Endothelial cell (in vitro differentiated cells): ENCODE measurements at regions not wholly inside any gene's neighbourhood (a gene's known extent, or its start where the extent isn't known, plus 50 kb on each side); places are given as distances from the start of the nearest gene placed in this dataset.

Experiments
- DNase-seq: peaks from one replicate; pipeline ENCODE4 v3.0.0; 2021; ENCODE audit warnings: low spot score
- H3K27ac Mint-ChIP-seq: one replicate; pipeline ENCODE4 v1.8.0; 2021; ENCODE audit warnings: mixed read lengths, inconsistent platforms; ENCODE audit not compliant: unreplicated experiment
- H3K27me3 Mint-ChIP-seq: one replicate; pipeline ENCODE4 v1.8.0; 2021; ENCODE audit warnings: mild to moderate bottlenecking, moderate library complexity, mixed read lengths, inconsistent platforms; ENCODE audit not compliant: unreplicated experiment
- H3K36me3 Mint-ChIP-seq: one replicate; pipeline ENCODE4 v1.8.0; 2021; ENCODE audit warnings: mild to moderate bottlenecking, low read depth, mixed read lengths, inconsistent platforms; ENCODE audit not compliant: unreplicated experiment
- H3K4me1 Mint-ChIP-seq: one replicate; pipeline ENCODE4 v1.8.0; 2021; ENCODE audit warnings: mild to moderate bottlenecking, mixed read lengths, inconsistent platforms; ENCODE audit not compliant: unreplicated experiment
- H3K4me3 Mint-ChIP-seq: one replicate; pipeline ENCODE4 v1.8.0; 2021; ENCODE audit warnings: mild to moderate bottlenecking, mixed read lengths, inconsistent platforms; ENCODE audit not compliant: unreplicated experiment
- H3K9me3 Mint-ChIP-seq: one replicate; pipeline ENCODE4 v1.8.0; 2021; ENCODE audit warnings: mixed read lengths, inconsistent platforms; ENCODE audit not compliant: unreplicated experiment
- TF ChIP-seq, protein P1 (sequence below): fragments of 200-600 bp; sonication (generic); IDR thresholded peaks from one replicate; pipeline ENCODE4 v1.5.0; 2021; ENCODE audit warnings: antibody characterized with exemption; ENCODE audit not compliant: unreplicated experiment

DNA sequence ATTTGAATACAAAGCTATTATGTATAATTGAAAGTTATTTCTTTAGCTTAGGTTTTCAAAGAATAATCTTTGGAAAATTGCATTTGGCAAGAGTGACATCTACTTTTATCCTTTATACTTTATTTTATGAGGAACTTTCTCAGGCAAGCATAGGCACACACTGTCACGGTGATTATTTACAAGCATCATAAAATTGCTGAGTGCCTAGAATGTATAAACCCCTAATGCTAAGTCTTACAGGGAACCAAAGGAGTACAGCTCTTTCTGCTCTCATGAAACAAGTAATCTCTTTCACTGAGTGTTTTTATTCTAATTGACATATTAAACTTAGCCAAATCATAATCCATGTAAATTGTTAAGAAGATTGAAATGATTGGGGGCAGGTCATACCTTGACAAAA, 154.9 kb downstream of the FSCB start:
- TF ChIP-seq, protein P1, sequence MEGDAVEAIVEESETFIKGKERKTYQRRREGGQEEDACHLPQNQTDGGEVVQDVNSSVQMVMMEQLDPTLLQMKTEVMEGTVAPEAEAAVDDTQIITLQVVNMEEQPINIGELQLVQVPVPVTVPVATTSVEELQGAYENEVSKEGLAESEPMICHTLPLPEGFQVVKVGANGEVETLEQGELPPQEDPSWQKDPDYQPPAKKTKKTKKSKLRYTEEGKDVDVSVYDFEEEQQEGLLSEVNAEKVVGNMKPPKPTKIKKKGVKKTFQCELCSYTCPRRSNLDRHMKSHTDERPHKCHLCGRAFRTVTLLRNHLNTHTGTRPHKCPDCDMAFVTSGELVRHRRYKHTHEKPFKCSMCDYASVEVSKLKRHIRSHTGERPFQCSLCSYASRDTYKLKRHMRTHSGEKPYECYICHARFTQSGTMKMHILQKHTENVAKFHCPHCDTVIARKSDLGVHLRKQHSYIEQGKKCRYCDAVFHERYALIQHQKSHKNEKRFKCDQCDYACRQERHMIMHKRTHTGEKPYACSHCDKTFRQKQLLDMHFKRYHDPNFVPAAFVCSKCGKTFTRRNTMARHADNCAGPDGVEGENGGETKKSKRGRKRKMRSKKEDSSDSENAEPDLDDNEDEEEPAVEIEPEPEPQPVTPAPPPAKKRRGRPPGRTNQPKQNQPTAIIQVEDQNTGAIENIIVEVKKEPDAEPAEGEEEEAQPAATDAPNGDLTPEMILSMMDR: no peak
- H3K9me3 Mint-ChIP-seq: no peaks in the 10 kb centered on the region
- no peaks in the 10 kb centered on the region for H3K27me3 Mint-ChIP-seq
- H3K27ac Mint-ChIP-seq: no peak overlapping the region
- H3K4me3 Mint-ChIP-seq: no peak overlapping the region
- peaks cover 6% of the 10 kb centered on the region for H3K36me3 Mint-ChIP-seq
- DNase-seq: no peak
- H3K4me1 Mint-ChIP-seq: no peaks in the 10 kb centered on the region

DNA sequence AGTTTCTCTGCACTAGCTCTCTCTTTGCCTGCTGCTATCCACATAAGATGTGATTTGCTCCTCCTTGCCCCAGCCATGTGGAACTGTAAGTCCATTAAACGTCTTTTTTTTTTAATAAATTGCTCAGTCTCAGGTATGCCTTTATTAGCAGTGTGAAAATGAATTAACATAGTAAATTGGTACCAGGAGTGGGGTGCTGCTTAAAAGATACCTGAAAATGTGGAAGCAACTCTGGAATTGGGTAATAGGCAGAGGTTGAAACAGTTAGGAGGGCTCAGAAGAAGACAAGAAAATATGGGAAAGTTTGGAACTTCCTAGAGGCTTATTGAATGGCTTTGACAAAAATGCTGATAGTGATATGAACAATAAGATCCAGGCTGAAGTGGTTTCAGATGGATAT, 159.8 kb downstream of the FSCB start:
- H3K36me3 Mint-ChIP-seq: peaks cover 7% of the 10 kb centered on the region
- H3K9me3 Mint-ChIP-seq: no peaks in the 10 kb centered on the region
- H3K27me3 Mint-ChIP-seq: no peaks in the 10 kb centered on the region
- no peak overlapping the region for H3K27ac Mint-ChIP-seq
- no peak overlapping the region for H3K4me3 Mint-ChIP-seq
- TF ChIP-seq, protein P1: no peak
- DNase-seq: no peak
- H3K4me1 Mint-ChIP-seq: no peaks in the 10 kb centered on the region

DNA sequence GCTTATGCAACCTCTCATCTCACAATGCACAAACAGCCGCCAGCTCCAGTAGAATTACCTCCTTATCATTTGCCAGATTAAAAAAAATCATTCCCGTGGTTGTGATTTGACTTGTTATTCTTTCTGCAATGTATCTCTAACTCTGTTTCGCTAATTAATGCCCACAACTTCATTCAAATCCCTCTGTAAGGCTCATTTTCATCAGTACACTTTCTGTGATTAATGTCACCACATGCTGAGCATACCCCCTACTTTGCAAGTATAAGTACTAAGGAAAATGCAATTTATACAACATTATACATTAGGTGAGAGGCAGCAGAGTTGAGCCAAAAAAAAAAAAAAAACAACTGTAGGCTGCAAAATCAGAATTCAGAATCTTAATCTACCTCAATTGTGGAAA, 166.0 kb downstream of the FSCB start:
- H3K27me3 Mint-ChIP-seq: no peaks in the 10 kb centered on the region
- no peaks in the 10 kb centered on the region for H3K9me3 Mint-ChIP-seq
- no peak overlapping the region for H3K27ac Mint-ChIP-seq
- no peak overlapping the region for H3K4me3 Mint-ChIP-seq
- no peak for DNase-seq
- TF ChIP-seq, protein P1: no peak
- H3K36me3 Mint-ChIP-seq: no peaks in the 10 kb centered on the region
- H3K4me1 Mint-ChIP-seq: no peaks in the 10 kb centered on the region

DNA sequence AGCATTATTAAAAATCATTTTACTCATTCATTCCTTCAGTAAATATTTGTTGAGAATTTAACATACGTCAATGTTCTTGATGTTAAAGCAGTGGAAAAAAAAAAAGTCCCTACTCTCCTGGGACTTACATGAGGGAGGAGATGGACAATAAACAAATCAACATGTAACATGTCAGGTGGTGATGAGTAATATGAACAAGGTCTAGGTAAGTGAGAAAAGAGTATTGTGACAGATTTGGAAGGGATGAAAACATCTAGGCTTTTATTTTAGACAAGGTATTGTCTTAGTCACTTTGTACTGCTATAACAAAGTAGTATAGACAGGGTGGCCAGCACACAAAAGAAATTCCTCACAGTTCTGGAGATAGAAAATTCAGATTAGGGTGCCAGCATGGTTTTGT, 167.2 kb downstream of the FSCB start:
- Mint-ChIP-seq H3K27me3 (no peaks in the 10 kb centered on the region), H3K9me3 (no peaks in the 10 kb centered on the region), H3K27ac (no peak overlapping the region), H3K4me1 (no peaks in the 10 kb centered on the region), H3K4me3 (no peak overlapping the region), H3K36me3 (no peaks in the 10 kb centered on the region)
- DNase-seq: no peak
- TF ChIP-seq, protein P1: no peak

DNA sequence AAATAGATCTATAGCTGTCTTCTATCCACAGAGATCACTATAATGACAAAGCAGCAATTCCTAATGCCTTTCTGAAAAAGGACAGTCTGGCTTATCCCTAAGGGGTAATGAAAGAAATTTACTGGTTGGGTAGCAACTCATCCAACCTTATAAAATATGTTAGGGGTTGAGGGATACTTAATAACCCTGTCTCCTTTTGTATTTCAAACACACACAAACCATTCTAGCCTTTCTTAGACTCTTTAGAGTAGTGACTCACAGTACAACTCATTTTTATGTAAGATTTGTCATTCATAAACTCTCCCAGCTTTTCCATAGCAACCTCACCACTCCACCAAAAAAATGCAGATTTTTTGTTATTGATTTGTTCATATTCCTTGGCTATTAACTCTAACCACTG, 167.9 kb downstream of the FSCB start:
- Mint-ChIP-seq H3K4me3 (no peak overlapping the region), H3K4me1 (no peaks in the 10 kb centered on the region), H3K27ac (no peak overlapping the region), H3K27me3 (no peaks in the 10 kb centered on the region), H3K9me3 (no peaks in the 10 kb centered on the region), H3K36me3 (no peaks in the 10 kb centered on the region)
- no peak for DNase-seq
- TF ChIP-seq, protein P1: no peak
